ENCODE measurements at regions not wholly inside any gene's neighbourhood (a gene's known extent, or its start where the extent isn't known, plus 50 kb on each side); places are given as distances from the start of the nearest gene placed in this dataset.

- TF ChIP-seq POLR2AphosphoS5 (IDR thresholded peaks at IDR 0.05), result no peak
- TF ChIP-seq POLR2A (IDR thresholded peaks at IDR 0.05), result no peak
- TF ChIP-seq, protein P1, sequence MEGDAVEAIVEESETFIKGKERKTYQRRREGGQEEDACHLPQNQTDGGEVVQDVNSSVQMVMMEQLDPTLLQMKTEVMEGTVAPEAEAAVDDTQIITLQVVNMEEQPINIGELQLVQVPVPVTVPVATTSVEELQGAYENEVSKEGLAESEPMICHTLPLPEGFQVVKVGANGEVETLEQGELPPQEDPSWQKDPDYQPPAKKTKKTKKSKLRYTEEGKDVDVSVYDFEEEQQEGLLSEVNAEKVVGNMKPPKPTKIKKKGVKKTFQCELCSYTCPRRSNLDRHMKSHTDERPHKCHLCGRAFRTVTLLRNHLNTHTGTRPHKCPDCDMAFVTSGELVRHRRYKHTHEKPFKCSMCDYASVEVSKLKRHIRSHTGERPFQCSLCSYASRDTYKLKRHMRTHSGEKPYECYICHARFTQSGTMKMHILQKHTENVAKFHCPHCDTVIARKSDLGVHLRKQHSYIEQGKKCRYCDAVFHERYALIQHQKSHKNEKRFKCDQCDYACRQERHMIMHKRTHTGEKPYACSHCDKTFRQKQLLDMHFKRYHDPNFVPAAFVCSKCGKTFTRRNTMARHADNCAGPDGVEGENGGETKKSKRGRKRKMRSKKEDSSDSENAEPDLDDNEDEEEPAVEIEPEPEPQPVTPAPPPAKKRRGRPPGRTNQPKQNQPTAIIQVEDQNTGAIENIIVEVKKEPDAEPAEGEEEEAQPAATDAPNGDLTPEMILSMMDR (IDR thresholded peaks at IDR 0.05), result no peak
Measured at GRCh38 chr12:124691429-124691828, 124.0 kb upstream of the NCOR2 start.

All from gastroesophageal sphincter (tissue), 3 donors.